HG03280 (cell line): ENCODE measurements at regions not wholly inside any gene's neighbourhood (a gene's known extent, or its start where the extent isn't known, plus 50 kb on each side); places are given as distances from the start of the nearest gene placed in this dataset.

Experiments
- ATAC-seq: cut with Tn5 transposase; IDR thresholded peaks from one replicate; pipeline ENCODE4 v1.9.1; 2021; ENCODE audit warnings: mild to moderate bottlenecking, moderate library complexity; ENCODE audit not compliant: unreplicated experiment

GRCh38 chr2:41914936-41915335, 132.9 kb upstream of the PKDCC start:
- ATAC-seq = no peak

- ATAC-seq = no peak
Observed at GRCh38 chr2:41916177-41916576, 131.6 kb upstream of the PKDCC start.

GRCh38 chr2:41917587-41917986, 130.2 kb upstream of the PKDCC start:
- ATAC-seq = no peak

GRCh38 chr2:41919135-41919534, 128.7 kb upstream of the PKDCC start:
- no peak for ATAC-seq

- no peak for ATAC-seq
Observed at GRCh38 chr2:41920181-41920580, 127.6 kb upstream of the PKDCC start.

GRCh38 chr2:41920812-41921211, 127.0 kb upstream of the PKDCC start:
- ATAC-seq = no peak

- no peak for ATAC-seq
Observed at GRCh38 chr2:41922177-41922576, 125.6 kb upstream of the PKDCC start.

GRCh38 chr2:41923156-41923786, 124.5 kb upstream of the PKDCC start:
- no peak for ATAC-seq

GRCh38 chr2:41924024-41924423, 123.8 kb upstream of the PKDCC start:
- ATAC-seq = no peak

GRCh38 chr2:41924709-41925408, 123.0 kb upstream of the PKDCC start:
- no peak for ATAC-seq

GRCh38 chr2:41925712-41926111, 122.1 kb upstream of the PKDCC start:
- no peak for ATAC-seq

GRCh38 chr2:41926614-41927580, 120.9 kb upstream of the PKDCC start:
- no peak for ATAC-seq

- ATAC-seq = no peak
Observed at GRCh38 chr2:41927581-41928264, 120.1 kb upstream of the PKDCC start.

GRCh38 chr2:41928526-41928925, 119.3 kb upstream of the PKDCC start:
- no peak for ATAC-seq

- ATAC-seq = no peak
Observed at GRCh38 chr2:41930807-41931566, 116.8 kb upstream of the PKDCC start.

- no peak for ATAC-seq
Observed at GRCh38 chr2:41932241-41933045, 115.4 kb upstream of the PKDCC start.

GRCh38 chr2:41933046-41933420, 114.8 kb upstream of the PKDCC start:
- ATAC-seq = no peak

- no peak for ATAC-seq
Observed at GRCh38 chr2:41933585-41934320, 114.1 kb upstream of the PKDCC start.
